SH-SY5Y (cell line): ENCODE measurements at regions not wholly inside any gene's neighbourhood (a gene's known extent, or its start where the extent isn't known, plus 50 kb on each side); places are given as distances from the start of the nearest gene placed in this dataset.

ENCODE experiments used
- GATA2 ChIP-seq: IDR thresholded peaks from 2 replicates; pipeline ENCODE4 v1.6.1; 2011; ENCODE audit warnings: mild to moderate bottlenecking, low read depth, low read length
- GATA3 ChIP-seq: IDR thresholded peaks from 2 replicates; pipeline ENCODE4 v1.6.1; 2011; ENCODE audit warnings: low read depth, mild to moderate bottlenecking, low read length, moderate library complexity

- no peak for TF ChIP-seq GATA3
- TF ChIP-seq GATA2: no peak
Measured at GRCh38 chr1:188269956-188270355, 1441.2 kb downstream of the PLA2G4A start.
